Transverse colon (tissue), 4 donors: ENCODE measurements at regions not wholly inside any gene's neighbourhood (a gene's known extent, or its start where the extent isn't known, plus 50 kb on each side); places are given as distances from the start of the nearest gene placed in this dataset.

Experiments
- EP300 ChIP-seq: sonication (generic); formaldehyde crosslinking; IDR thresholded peaks from one replicate; pipeline ENCODE4 v1.6.1; 2017; ENCODE audit warnings: antibody characterized with exemption, low read depth
- POLR2A ChIP-seq: fragments of 450-650 bp; IDR thresholded peaks from one replicate; pipeline ENCODE4 v1.6.1; 2016; ENCODE audit warnings: antibody characterized with exemption, mild to moderate bottlenecking, moderate library complexity
- POLR2AphosphoS5 ChIP-seq, 3 donors: sonication (generic); formaldehyde crosslinking; IDR thresholded peaks; one replicate each; pipeline ENCODE4 v1.6.1; 2016; ENCODE audit warnings: antibody characterized with exemption in 3 of 3
- TF ChIP-seq, protein P1 (sequence below), 5 experiments: fragments of 200-600 bp in 3 of 5; fragments of 450-650 bp in 2 of 5; sonication (generic) in 3 of 5; IDR thresholded peaks; 1 replicate in 2 of 5; 2 replicates in 3 of 5; pipeline ENCODE4 v1.5.1; 2016 to 2017; ENCODE audit warnings: antibody characterized with exemption in 5 of 5, inconsistent platforms in 3 of 5, mild to moderate bottlenecking in 2 of 5, moderate library complexity in 1 of 5

DNA sequence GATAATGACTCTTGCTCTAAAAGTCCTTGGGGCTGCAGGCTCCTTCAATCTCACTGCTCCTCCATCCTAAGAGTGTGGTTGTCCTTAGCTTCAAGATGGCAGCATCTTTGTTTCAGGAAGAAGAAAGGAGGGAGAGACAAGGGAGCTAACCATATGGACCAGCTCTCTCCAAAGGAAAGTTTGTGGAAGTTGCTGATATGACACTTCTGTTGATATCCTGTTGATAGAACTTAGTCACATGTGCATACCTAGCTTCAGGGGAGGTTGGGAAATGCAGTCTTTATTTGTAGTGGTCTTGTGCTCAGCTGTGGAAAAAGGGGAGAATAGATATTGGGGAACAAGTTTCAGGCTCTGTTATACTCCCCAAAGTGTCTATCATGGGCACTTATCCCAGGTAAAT, 186.9 kb downstream of the GIPC2 start:
- TF ChIP-seq, protein P1, sequence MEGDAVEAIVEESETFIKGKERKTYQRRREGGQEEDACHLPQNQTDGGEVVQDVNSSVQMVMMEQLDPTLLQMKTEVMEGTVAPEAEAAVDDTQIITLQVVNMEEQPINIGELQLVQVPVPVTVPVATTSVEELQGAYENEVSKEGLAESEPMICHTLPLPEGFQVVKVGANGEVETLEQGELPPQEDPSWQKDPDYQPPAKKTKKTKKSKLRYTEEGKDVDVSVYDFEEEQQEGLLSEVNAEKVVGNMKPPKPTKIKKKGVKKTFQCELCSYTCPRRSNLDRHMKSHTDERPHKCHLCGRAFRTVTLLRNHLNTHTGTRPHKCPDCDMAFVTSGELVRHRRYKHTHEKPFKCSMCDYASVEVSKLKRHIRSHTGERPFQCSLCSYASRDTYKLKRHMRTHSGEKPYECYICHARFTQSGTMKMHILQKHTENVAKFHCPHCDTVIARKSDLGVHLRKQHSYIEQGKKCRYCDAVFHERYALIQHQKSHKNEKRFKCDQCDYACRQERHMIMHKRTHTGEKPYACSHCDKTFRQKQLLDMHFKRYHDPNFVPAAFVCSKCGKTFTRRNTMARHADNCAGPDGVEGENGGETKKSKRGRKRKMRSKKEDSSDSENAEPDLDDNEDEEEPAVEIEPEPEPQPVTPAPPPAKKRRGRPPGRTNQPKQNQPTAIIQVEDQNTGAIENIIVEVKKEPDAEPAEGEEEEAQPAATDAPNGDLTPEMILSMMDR (IDR thresholded peaks at IDR 0.05): no peak
- TF ChIP-seq POLR2AphosphoS5 (IDR thresholded peaks at IDR 0.05) (no peak), EP300 (no peak), POLR2A (no peak)
